Activated effector memory CD4-positive, alpha-beta T cell treated with Interleukin-2 at 50 U/mL for 16 hours (primary cell): ENCODE measurements at regions not wholly inside any gene's neighbourhood (a gene's known extent, or its start where the extent isn't known, plus 50 kb on each side); places are given as distances from the start of the nearest gene placed in this dataset.

ENCODE experiments used
- DNase-seq: peaks from one replicate; pipeline ENCODE4 v3.0.0-alpha.2; 2020

DNA sequence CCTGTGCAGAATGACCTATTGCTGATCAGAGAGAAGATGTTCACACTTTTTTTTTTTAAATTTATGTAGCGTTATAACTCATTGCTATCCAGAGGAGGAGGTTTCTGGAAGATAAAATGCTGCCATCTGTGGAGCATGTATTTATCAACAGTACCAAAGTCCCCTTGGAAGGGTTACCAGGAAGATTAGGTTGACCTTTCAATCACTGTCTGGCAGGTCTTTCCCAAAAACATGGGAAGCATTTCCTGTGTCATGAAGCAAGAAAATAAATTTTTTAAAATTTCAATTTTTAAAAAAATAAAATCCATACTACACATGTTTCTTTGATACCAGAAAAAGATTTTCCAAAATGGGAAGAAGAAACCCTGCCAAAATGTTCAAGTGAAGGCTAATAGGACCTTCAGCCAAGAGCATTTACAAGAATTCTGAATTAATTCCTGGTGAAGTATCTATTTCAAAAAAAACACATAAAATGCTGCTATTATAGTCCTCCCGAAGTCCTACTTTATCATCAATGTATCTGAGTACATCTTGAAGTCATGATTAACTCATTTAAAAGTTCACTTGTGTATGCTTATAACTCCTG is 143.9 kb upstream of the RND3 start:
- DNase-seq, result no peak

DNA sequence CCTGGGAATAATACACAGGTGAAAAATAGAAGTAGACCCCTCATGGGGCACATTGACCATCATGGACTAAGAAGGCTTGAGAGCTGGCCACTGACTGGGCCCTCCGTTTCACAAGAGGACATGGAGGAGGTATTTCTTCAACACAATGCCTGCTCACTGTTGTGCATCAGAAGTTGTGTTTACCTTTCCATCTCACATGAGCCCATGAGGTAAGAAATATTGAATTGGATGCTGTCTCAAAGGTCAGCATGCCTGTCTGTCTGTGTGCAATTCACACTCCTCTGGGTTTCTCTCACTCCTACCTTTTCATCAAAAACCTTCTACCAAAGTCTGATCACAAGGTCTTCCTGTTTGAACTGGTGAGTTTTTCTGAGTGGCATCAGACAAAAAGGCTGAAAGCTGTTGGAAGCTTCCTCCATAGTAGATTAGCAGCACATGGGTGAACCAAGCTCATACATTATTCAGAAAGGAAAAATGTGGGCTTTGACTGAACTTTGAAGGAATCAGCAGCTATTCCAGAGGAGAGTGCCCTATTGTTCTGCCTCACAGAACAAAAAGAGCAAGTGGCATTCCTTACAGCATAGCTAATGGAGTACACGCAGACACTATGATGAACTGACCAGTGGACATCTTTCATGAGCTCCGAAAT is 143.2 kb upstream of the RND3 start:
- DNase-seq, result no peak

DNA sequence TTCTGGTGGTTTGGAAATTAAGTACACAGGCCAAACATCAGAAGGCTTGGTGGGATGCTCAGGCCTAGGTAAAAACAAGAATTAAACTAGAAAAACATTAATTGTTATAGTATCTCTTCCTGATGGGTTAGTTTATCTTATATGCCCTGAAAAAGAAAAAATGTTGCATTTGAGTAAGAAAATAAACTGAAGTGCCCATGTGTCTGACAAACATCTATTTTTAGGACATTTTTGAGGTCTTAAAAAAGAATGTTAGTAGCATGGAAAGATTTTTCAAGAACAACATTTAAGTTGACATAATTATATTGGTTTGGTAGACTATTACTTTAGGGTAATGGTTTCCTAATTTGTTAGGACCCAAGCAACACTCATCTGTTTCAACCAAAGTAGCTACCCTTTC is 140.1 kb upstream of the RND3 start:
- DNase-seq, result no peak

- DNase-seq, result no peak
These were observed 139.5 kb upstream of the RND3 start for GRCh38 chr2:150626934-150627411.

DNA sequence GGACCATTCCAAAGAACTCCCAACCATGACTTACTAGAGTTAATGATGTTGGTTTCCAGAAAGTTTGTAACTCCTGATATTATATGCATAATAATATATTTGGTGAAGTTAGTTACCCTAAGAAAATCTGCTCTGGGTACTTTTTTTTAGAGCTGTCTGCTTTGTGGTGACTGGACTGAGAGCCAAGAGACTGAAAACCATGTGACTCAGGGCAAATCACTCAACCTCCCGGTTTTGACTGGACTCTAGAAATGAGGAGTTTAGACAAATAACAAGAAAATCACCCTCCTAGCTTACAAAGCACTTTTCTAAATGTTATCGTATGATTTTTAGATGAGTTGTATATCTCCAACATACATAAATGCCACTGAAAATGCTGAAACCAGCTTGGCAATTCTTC is 138.3 kb upstream of the RND3 start:
- no peak for DNase-seq

GRCh38 chr2:150625303-150625702 is 137.8 kb upstream of the RND3 start:
- DNase-seq, result no peak

DNA sequence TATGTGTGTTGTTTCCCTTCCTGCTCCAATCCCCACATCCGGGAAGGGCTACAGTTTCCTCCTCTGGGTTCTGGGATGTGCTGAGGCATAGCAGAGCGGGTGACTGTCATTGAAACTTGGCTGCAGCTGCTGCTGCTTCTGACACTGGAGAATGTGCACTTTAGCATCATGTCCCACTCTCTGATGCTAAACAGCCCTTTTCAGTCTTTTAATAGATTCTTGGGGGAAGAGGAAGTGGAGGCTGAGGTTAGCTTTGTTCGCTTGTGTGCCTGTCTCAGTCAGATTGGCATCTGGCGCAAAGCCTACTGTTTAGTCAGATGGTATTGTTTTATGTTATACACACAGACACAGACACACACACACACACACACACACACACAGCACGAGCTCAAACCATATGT is 136.5 kb upstream of the RND3 start:
- no peak for DNase-seq

GRCh38 chr2:150621526-150622213 is 134.2 kb upstream of the RND3 start:
- no peak for DNase-seq

DNA sequence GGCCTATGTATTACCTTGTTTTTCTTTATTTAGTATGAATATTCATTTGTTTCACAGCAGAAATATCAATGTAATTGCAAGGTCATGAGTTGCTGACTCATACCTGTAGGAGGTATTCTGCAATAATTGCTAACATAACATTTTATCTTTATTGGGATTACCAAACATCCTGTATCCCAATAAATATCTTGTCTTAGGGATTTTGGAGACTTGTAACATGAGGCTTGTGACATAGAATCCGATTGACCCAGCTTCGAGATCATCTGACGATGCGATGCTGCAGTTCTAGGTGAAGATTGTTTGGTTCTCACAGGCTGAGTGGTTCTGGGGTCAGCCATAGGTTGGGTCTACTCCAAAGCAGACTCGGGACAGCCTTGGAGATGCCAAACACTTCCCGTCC is 133.4 kb upstream of the RND3 start:
- DNase-seq, result no peak

GRCh38 chr2:150620416-150620815 is 132.9 kb upstream of the RND3 start:
- no peak for DNase-seq

GRCh38 chr2:150619607-150620330 is 132.3 kb upstream of the RND3 start:
- DNase-seq, result no peak

DNA sequence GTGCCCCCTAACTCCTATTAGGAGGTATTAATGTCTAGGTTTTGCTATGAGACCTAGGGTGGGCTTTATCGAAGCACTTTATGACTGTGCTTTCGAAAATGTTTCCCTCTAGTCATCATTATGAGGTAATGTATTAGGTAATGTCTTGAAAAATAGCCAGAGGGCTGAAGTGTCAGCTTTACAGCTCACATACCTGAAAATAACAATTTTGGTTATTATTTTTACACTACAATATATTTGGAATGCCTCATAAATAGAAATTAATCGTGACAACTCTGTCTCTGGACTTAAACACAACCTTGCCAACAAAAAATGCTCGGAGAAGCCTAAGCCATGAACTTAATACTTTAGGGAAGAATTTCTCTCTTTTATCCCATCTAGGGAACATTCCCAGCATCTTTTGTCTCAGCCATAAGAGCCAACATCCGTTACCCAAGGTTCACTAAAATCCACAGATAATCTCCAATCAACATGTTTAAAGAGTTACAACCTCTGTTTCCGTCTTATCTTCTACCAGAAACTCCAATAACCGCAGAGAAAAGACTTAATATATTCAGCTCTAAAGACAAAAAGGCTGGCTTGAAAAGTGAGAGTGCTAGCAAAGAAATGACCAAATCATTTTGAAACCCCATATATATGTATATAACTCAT is 130.9 kb upstream of the RND3 start:
- DNase-seq, result no peak

GRCh38 chr2:150617351-150617978 is 130.0 kb upstream of the RND3 start:
- no peak for DNase-seq

- DNase-seq, result no peak
These were observed 125.7 kb upstream of the RND3 start for GRCh38 chr2:150612957-150613710.

DNA sequence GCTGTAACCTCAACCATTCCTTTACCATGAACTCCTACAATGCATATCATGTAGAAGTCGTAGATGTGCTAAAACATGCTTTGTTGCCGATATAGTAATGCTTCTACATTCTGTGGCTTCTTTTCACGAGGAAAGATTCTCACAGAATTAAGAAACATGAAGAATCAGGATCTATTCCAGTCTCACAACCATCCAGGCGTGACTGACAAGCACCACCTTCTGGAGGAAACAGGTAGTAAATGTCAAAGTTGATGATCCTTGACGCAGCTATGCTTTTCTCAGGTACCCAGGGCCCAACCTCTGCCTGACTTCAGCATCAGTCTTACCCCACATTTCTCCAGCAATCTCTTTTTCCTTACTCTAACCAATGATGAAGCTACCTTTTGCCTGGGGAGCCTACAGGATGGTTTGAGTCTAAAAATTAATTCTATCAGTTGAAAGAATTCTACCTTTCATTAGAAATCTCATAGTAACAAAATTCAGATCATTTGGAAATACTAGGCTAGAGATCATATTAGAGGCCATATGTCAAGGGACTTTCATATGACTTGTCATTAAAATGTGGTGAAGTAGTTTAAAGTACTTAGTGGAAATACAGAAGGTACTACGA is 123.3 kb upstream of the RND3 start:
- no peak for DNase-seq

- no peak for DNase-seq
These were observed 122.5 kb upstream of the RND3 start for GRCh38 chr2:150609831-150610582.

DNA sequence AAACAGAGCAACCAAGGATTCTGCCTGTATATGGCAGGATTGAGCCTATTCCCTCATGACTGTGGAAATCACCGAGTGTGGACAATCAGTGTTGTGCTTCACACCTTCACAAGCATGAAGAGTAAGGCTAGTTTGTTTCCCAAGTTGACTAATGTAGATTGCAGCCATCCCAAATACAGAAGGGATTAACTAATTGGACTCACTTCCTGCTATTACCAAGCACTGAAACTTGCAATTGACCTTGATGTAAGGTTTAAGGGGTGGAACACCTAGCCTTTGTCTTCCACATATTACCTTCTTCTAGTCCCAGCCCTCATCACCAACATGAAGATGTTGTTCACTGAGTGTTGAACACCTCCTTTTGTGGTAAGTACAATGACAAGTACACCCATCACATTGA is 120.9 kb upstream of the RND3 start:
- DNase-seq, result no peak

DNA sequence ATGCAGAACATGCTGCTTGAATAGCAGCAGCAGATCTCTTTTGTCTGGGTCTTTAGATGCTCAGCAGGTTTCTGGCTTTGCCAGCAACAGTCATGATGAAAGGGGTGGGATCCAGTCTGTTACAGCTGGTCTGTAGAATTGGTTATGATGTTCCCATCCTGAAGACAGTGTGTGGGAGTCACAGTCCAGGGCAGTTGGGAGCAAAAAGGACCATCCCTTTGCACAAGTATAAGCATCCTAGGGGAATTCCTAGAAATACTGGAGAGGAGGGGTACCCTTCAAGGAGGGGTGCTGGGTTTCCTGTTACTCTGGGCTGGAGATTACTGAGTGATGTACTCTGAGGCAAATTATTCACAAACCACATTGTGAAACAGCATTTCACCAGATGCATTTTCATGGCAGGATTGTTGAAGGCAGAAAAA is 119.9 kb upstream of the RND3 start:
- no peak for DNase-seq

DNA sequence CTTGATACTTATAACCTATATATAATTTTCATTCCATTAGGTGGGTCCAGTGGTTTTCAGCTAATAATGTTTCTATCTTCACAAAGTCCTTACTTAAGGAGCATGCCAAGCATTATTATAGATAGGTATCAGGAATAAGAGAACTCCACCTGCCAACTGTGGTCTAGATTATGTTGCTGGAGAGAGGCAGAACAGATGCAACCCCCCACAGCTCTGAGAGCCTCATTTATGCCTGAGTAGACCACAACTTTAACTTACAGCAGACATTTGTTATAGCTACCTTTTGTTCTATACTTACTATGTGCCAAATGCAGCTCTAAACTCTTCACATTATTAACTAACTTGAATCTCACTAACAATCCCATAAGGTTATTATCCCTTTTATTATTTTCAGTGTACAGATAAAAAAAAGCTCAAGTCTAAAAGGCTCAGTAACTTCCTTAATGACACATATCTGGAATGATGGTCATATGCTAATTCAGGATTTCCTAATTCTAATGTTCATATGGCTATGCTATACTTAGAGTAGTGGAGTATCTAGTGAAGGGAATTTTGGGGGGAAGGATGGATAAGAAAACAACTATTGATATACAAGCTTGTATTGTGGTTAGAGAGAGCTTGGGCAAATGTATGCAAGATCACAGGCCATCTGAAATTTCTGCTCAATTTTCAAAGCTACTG is 119.1 kb upstream of the RND3 start:
- DNase-seq, result no peak

DNA sequence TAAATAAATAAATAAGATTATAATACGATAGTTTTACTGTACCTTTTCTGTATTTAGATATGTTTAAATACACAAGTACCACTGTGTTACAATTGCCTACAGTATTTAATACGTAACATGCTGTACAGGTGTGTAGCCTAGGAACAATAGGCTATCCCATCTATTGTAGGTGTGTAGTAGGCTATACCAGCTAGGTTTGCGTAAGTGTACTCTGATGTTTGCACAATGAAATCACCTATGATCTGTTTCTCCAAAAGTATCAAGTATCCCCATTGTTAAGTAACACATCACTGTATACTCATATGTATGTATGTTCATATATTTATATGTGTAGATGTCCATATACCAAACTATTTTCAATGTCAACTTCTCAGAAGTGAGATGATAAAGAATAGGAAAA is 118.2 kb upstream of the RND3 start:
- no peak for DNase-seq
